Ascending aorta (tissue), 2 donors: ENCODE measurements at regions not wholly inside any gene's neighbourhood (a gene's known extent, or its start where the extent isn't known, plus 50 kb on each side); places are given as distances from the start of the nearest gene placed in this dataset.

ENCODE experiments used
- DNase-seq, 2 donors: peaks; one replicate each; pipeline ENCODE4 v3.0.0-alpha.2; 2019; ENCODE audit warnings: low spot score in 2 of 2
- H3K27ac ChIP-seq, 2 donors: fragments of 200-600 bp; sonication (generic); one replicate each; pipeline ENCODE4 v1.5.1; 2016 to 2017; ENCODE audit warnings: mild to moderate bottlenecking in 1 of 2
- H3K27me3 ChIP-seq: fragments of 200-600 bp; sonication (generic); one replicate; pipeline ENCODE4 v1.5.1; 2017
- H3K36me3 ChIP-seq, 2 donors: fragments of 200-600 bp; sonication (generic); one replicate each; pipeline ENCODE4 v1.5.1; 2016
- H3K4me1 ChIP-seq, 2 donors: fragments of 200-600 bp; sonication (generic); one replicate each; pipeline ENCODE4 v1.5.1; 2016 to 2017; ENCODE audit warnings: mild to moderate bottlenecking in 1 of 2
- H3K4me3 ChIP-seq, 2 donors: fragments of 200-600 bp; sonication (generic); one replicate each; pipeline ENCODE4 v1.5.1; 2016 to 2017; ENCODE audit warnings: mild to moderate bottlenecking in 1 of 2
- H3K9me3 ChIP-seq, 2 donors: fragments of 200-600 bp; sonication (generic); one replicate each; pipeline ENCODE4 v1.5.1; 2016
- intact Hi-C: fragments of 100-400 bp; cut with DNase I; formaldehyde crosslinking; loops from one replicate; pipeline ENCODE4 v1.15.1; 2023
- TF ChIP-seq, protein P1 (sequence below), 3 experiments: fragments of 200-600 bp in 2 of 3; fragments of 450-650 bp in 1 of 3; sonication (generic) in 2 of 3; IDR thresholded peaks; one replicate each; pipeline ENCODE4 v1.5.1; 2016 to 2019; ENCODE audit warnings: antibody characterized with exemption in 3 of 3, mild to moderate bottlenecking in 1 of 3, moderate library complexity in 1 of 3

GRCh38 chr10:75288140-75288711 is 52.5 kb upstream of the COMTD1 start:
- Histone ChIP-seq H3K27me3 (no peaks in the 10 kb centered on the region), H3K9me3 (peaks cover 0 to 6% of the 10 kb centered on the region in 2 donors), H3K4me3 (no peak overlapping the region), H3K36me3 (no peaks in the 10 kb centered on the region), H3K27ac (no peak overlapping the region), H3K4me1 (peaks cover 0 to 2% of the 10 kb centered on the region in 2 donors)
- intact Hi-C loops, result no loop called here
- no peak for DNase-seq
- TF ChIP-seq, protein P1, sequence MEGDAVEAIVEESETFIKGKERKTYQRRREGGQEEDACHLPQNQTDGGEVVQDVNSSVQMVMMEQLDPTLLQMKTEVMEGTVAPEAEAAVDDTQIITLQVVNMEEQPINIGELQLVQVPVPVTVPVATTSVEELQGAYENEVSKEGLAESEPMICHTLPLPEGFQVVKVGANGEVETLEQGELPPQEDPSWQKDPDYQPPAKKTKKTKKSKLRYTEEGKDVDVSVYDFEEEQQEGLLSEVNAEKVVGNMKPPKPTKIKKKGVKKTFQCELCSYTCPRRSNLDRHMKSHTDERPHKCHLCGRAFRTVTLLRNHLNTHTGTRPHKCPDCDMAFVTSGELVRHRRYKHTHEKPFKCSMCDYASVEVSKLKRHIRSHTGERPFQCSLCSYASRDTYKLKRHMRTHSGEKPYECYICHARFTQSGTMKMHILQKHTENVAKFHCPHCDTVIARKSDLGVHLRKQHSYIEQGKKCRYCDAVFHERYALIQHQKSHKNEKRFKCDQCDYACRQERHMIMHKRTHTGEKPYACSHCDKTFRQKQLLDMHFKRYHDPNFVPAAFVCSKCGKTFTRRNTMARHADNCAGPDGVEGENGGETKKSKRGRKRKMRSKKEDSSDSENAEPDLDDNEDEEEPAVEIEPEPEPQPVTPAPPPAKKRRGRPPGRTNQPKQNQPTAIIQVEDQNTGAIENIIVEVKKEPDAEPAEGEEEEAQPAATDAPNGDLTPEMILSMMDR (IDR thresholded peaks at IDR 0.05), result no peak

DNA sequence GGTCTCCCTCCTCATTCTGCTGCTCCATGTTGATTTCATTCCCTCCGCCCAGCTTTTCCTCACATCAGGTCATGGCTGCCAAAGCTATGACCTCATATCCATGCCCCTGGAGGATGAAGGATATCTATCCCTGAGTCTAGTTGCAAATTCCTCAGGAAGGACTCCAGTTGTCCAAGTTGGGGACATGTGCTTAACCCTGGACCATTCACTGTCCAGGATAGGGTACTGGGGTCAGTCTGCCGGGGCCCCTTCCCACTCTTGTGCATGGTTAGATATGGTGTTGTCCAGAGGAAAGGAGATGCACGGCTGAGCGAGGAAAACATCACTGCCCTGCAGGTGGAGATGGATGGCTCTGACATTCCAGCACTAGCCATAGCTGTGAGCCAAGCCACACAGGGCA is 51.9 kb upstream of the COMTD1 start:
- Histone ChIP-seq H3K27ac (no peak overlapping the region), H3K9me3 (peaks cover 0 to 6% of the 10 kb centered on the region in 2 donors), H3K27me3 (no peaks in the 10 kb centered on the region), H3K4me3 (no peak overlapping the region), H3K4me1 (peaks cover 0 to 2% of the 10 kb centered on the region in 2 donors), H3K36me3 (no peaks in the 10 kb centered on the region)
- TF ChIP-seq, protein P1 (IDR thresholded peaks at IDR 0.05), result no peak
- no peak for DNase-seq
- intact Hi-C loops, result no loop called here

DNA sequence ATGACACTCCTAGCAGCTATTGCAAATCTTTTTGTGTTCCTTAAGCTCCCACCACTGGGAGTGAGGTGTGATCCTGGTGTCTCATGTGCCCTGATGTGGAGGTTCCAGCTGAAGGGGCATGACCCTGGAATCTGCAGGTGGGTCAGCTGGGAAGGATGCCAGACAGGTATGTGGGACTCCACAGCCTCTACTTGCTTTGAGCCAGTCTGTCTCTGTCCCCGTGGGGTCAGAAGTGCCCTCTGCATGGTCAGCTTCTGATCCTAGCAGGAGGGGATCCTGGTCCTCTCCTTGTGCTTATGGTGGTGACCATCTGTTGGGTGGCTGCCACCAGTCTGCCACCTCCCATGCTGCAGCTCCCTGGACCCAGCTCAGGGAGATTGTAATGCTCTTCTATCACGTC is 51.1 kb upstream of the COMTD1 start:
- Histone ChIP-seq H3K36me3 (no peaks in the 10 kb centered on the region), H3K4me1 (peaks cover 0 to 2% of the 10 kb centered on the region in 2 donors), H3K27ac (no peak overlapping the region), H3K27me3 (no peaks in the 10 kb centered on the region), H3K9me3 (peaks cover 0 to 6% of the 10 kb centered on the region in 2 donors), H3K4me3 (no peak overlapping the region)
- no peak for DNase-seq
- TF ChIP-seq, protein P1 (IDR thresholded peaks at IDR 0.05), result no peak
- intact Hi-C loops, result no loop called here
